ENCODE measurements at regions not wholly inside any gene's neighbourhood (a gene's known extent, or its start where the extent isn't known, plus 50 kb on each side); places are given as distances from the start of the nearest gene placed in this dataset.

- Histone ChIP-seq H3K27ac (ENCODE audit: low read depth in 2 of 2, low read length in 1 of 2) (no peak overlapping the region), H3K4me3 (ENCODE audit: low read depth in 1 of 2, low read length in 2 of 2) (no peak overlapping the region), H3K36me3 (ENCODE audit: control insufficient read depth in 2 of 2, insufficient read depth in 2 of 2, low read length in 1 of 2) (no peaks in the 10 kb centered on the region), H3K9me3 (ENCODE audit: control insufficient read depth in 2 of 2, insufficient read depth in 1 of 2, low read depth in 1 of 2, low read length in 1 of 2) (no peaks in the 10 kb centered on the region), H3K4me1 (ENCODE audit: control insufficient read depth in 2 of 2, insufficient read depth in 2 of 2, low read length in 1 of 2) (no peaks in the 10 kb centered on the region), H3K27me3 (ENCODE audit: control insufficient read depth in 1 of 2, insufficient read depth in 2 of 2, low read length in 2 of 2) (no peaks in the 10 kb centered on the region)
- WGBS, 2 donors, result 72 to 73% methylated on average over 4 of the region's 4 CpGs
Observed at GRCh38 chr6:125699591-125699990, 49.8 kb upstream of the HEY2 start.

Measured in esophagus (tissue), 2 donors.